OCI-M1 (cell line): ENCODE measurements at regions not wholly inside any gene's neighbourhood (a gene's known extent, or its start where the extent isn't known, plus 50 kb on each side); places are given as distances from the start of the nearest gene placed in this dataset.
A peak's percentile ranks its signal among the peaks of the same experiment; 100 is the strongest.

Experiments
- DNase-seq: peaks from one replicate; lab custom pipeline; 2025; lab: John Stamatoyannopoulos, UW

DNA sequence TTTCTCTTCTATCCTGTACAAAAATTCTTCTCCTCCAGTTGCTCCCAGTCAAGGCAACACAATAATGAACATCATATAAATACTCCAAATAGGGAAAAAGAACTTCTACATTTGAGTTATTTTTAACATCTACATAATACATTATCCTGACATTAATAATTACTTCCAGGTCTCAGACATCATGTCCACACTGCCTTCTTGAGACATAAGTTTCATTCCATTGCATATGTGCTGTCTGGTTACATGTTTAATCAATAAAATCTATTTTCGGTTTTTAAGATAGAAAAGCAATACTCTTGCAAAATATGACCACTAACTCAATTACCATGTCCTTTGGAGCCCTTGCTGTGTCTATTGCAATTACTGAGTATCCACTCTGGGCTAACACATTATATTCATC lies 881.9 kb downstream of the GALC start:
- DNase-seq, result no peak

DNA sequence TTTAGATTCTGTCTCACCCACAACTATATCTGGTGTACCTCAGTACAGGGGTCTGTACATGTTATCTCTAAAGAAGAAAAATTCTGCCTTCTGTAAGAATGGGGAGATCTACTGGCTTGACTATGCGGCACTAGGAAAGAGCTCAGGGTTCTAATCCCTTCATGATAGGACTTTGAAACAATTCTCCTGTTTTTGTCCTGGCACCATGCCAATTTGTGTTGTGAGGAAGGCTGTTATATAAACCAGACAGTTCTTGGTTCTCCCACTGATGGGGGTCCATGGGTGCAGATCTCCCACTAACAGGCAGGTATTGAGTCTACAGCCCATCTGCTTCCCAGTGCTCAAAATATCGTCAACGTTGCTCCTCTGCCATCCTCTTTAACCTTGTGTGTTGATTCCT lies 883.7 kb downstream of the GALC start:
- DNase-seq, result no peak

DNA sequence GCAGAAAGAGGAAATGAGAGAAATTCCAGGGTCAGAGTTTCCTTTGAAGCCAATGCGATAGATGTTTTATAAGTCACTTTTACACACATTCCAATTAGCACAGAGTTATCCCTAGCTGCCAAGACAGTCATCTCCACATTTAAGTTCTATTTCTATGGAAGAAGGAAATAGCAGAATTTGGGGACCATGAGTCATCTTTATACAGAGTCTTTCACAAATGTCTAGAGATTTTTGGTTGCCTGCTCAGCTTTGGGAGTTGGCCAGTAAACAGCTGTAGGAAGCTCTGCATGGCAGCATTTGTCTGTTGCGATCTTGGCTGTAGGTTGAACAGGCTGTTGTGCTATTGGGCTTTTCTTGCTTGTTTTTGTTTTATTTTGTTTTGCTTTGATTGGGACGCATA lies 884.3 kb downstream of the GALC start:
- no peak for DNase-seq

DNA sequence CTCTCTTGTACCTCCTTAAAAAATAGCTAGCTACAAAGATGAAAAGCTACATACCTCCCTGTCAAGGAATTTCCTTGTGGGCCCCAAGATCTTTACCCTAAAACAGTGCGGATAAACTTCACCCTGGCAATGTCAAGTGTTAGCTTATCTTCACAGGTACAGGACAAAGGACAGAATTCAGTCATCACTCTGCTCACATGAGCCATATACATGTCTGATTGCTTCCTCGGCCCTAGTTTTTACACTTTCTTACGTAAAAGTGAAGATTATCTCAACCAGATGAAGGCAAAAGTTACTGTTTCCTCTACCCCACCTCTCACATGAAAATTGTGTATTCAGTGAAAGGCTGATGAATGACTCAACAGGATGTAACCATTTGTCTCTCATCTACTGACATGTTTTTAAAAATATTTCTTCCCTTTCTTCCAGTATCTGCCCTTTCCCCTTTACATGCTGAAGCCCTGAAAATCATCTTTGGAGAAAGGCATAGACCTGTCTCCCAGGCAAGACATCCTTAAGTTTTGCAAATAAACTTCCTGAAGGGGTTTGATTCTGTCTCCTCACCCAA lies 890.1 kb downstream of the GALC start:
- DNase-seq, result no peak

DNA sequence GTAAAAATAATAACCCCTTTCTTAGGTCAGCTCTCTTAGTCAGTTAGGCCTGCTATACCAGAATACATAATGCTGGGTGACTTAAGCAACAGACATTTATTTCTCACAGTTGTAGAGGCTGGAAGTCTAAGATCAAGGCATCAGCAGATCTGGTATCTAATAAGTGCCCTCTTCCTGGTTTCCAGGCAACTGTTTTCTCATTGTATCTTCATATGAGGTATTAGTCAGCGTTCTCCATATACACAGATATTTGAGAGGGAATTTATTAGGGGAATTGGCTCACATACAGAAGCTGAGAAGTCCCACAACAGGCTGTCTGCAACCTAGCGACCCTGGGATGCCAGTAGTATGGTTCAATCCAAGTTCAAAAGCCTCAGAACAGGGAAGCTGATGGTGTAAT lies 896.0 kb downstream of the GALC start:
- DNase-seq, result no peak

DNA sequence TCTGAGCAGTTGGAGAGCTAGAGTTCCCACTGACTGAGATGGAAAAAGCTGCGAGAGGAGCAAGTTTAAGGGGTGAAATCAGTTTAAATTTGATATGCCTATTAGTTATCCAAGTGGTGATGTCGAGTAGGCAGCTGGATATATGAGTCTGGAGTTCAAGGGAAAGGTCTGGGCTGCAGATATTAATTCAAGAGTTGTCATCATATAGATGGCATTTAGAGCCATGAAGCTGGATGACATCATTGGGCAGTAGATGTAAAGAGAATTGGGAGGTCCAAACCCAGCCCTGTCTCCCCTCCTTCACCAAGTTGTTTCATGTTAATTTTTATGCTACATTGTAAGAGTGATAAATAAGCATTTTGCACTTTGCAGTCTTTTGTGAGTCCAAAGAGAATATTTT lies 898.1 kb downstream of the GALC start:
- no peak for DNase-seq

DNA sequence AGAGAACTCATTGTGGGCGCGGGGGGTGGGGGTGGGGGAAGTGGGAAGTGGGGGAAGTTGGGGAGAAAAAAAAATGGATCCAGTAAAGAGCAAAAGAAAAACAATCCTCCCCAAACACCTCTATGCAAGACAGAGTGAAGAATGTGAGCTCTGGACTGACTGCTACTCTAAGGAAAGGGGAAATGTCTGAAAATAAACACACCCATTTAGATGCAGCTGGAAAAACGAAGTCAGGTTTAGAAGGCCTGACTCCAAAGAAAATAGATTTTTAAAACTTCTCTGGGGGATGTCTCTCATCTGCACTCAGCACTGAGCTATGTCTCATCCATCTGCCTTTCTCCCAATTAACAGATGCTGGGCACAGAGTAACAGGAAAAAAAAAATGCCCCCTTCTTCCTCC lies 904.4 kb downstream of the GALC start:
- DNase-seq, result no peak

DNA sequence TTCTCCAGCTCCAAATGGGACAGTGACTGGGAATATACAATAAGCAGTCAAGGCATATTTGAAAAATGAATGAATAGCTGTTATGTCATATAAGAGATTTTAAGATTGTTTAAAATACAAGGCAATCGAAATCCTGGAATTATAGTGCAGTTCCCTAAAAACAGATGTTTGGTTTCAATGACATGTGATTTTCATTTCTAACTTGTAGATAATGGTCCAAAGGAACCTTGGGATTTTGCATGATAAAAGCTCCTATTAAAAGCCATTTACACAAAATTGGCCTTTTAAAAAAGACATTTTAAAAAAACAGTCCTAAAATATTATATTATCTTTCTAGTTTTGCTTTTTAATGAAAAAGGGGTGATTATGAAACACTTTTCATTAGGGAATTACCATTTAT lies 905.1 kb downstream of the GALC start:
- no peak for DNase-seq

DNA sequence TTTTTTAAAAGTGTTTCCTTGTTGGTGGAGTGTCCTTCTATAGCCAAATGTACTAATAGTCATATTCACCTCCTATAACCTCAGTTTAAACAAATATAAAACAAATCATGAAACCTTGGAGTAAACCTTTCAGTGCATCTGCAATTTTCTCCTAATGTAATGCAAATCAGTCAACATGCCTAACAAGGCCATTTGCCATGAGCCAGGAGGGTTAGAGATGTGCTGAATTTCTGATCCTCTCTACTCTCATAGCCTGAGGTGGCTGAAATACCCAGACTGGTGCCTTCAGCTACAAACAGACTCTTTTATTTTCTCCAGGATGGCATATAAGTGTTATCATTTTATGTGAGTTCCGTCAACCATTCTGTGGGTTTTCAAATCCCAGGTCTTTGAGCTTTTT lies 908.1 kb downstream of the GALC start:
- no peak for DNase-seq

DNA sequence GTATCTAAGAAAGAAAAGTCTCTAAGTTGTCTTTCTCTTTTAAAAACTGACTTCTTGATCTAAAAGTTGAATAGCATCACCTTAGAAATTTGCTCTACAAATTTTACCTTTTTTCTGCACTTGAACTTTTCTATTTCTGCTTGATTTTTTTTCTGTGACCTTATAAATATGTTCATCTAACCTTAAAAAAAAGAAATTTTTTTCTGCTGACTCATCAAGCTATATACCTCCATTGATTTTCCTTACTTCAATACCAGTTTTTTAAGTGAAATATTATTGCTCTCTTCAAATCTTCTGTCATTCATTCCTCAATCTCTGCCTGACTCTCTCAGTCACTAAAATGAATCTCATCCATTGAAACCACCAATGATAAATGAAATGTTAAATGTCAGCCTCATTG lies 910.1 kb downstream of the GALC start:
- DNase-seq, result no peak

DNA sequence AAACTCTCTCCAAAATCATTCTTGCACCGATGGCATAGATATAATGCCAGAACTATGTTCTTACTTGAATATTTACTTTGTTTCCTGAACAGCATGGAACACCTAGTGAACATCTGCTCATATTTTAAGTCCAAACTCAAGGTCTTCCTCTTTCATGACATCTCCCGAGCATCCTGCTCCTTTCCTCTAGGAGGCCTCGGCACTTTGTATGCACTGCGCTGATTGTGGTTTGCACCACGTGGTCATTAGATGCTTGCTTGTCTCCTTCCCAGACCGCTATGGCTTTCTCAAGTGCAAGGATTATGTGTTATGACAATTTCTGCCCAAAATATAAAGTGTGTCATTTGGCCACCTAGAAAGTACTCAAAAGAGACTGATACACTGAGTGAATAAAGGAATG lies 912.0 kb downstream of the GALC start:
- DNase-seq, result peak; percentile 35

DNA sequence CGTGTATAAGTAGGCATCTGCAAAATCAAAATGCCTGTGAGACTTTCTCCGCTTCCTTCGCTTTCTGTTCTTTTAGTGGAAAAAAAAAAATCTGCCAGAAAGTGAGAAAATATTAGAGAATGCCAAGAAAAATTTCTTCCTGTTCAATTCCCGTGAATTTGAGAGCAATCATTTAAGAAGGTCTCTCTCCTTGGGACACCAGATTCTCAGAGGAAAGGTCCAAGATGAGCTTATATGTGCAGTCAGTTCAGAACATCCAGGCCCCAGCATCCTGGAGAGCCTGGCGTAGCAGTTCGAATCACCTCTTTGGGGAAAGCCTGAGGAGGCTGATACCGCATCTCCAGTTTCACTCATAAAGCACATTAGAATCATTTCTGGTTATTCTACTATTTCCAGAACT lies 912.8 kb downstream of the GALC start:
- DNase-seq, result no peak

DNA sequence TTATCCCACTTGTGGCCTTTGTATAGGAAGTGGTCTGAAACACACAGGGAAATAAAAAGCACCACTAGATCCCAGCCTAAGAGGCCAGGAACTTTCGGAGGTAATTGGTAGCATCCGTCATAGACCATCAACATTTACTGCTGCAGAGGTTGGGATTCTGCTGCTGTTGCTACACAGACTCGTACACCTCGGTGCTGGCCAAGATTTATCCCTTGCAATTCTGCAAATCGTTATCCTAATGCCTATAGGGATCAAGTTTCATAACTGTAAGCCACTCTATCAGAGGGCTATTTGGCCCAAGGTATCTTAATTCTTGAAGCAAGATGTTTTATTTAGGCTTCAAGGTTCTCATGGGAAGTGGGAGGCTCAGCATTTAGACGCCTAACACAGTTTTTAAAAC lies 913.6 kb downstream of the GALC start:
- DNase-seq, result no peak

DNA sequence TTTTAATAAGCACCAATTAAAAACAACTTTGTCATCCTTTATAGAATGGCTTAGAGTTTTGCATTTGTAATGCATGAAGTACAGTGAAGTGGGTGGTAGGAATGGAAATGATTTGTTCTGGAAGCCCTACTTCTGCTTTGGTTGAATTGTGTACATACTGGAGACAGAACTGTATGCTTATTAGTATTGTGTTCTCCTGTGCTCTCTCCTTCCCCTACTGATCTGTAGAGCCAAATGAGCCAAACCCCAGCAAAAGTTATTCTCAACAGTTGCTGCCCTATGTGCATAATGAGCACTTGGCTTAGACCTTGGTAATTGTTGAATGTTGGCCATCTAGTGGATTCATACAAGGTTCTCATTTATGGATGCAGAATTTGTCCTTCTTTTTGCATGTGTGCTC lies 916.1 kb downstream of the GALC start:
- DNase-seq, result no peak

DNA sequence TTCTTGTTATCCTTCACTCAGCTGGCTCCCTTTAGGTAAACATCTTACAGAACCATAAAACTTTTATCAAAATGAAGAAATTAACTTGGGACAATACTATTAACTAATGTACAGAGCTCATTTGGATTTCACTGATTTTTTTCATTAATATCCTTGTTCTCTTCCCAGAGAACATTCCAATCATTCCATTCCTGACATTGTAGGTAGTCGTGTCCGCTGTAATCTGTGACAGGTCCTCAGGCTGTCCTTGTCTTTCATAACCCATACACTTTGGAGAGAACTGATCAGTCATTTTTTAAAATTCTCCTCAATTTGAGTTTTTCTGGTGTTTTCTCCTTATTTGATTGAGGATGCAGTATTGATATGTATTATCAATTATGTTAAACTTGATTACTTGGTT lies 916.8 kb downstream of the GALC start:
- no peak for DNase-seq

DNA sequence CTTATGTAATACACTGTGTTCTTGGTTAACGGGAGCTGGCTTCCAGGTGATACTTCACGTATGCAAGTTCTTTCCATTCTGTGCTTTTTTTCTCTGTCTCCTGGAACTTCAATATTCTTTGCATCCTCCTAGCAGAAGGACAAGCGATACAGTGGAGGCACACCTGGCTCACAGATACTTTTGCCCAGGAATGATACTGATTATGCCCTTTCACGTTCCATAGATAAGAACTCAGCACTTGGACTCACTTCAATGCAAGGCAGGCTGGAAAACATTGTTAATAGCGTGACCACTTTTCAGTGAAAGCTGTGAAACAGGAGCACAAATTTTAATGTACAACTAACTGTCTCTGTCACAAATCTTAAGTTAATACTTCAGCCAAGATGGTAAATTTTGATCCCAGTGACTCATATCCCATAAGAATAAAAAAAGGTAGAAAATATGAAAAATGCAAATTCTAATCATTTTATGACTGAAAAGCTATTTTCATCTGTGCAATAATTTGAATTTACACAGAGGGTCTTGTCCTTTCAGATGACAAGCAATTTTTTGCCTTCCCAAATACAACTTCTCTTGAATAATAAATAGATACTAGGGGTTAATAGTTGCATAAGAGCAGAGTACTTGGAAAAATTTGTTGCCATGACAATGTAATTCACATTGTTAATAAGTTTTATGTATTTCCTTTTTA lies 919.0 kb downstream of the GALC start:
- DNase-seq, result no peak

DNA sequence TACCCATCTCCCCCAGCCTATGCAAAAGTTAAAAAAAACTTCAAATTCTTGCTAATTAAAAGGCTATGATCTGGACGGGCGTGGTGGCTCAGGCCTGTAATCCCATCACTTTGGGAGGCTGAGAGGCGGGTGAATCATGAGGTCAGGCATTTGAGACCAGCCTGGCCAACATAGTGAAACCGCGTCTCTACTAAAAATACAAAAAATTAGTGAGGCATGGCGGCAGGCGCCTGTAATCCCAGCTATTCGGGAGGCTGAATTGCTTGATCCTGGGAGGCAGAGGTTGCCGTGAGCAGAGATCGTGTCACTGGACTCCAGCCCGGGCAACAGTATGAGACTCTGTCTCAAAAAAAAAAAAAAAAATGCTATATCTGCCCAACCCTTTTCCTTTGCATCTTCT lies 925.4 kb downstream of the GALC start:
- DNase-seq, result no peak

DNA sequence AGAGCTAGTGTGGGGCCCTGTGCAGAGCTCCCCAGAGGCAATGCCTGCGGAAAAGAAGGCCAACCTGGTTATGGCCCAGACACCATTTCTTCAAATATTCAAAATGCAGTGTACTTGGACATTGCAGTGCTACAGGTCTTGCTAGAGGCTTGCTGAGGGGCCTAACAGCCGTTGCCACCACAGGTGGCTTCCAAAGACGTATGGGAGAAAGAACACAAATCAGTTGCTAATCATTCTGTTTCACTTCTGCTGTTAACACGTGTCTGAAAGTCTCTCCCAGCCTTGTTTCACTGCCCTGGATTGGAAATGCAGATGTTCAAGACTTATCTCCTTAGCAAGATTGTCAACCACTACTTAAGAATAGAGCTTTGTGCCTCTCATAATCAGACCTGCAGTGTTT lies 925.9 kb downstream of the GALC start:
- DNase-seq, result no peak

DNA sequence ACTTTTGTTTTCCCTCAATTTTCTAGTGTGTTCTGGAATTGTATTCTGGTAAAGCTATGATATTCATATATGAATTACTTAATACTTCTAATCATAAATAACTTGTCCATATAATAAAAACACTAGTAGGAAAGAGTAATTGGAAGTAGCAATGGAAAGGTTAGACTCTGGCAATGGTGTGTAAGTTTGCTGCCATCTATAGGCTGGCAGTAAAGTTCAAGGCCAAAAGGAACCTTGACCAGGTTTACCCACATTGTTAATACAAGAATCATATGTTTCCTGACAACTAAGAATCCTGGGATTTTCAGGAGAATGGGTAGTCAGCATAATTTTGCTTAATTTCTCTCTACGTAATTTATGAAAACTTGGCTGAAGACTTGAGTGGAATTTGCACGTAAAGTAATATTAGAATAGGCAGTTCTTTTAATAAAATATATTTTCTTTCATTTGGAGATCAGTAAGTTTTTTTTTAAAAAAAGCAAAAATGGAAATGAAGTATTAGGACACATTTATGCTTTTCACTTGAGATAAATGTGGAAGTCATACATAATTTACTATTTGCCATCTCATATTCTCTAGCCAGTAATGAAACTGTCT lies 926.7 kb downstream of the GALC start:
- DNase-seq, result peak; percentile 11

DNA sequence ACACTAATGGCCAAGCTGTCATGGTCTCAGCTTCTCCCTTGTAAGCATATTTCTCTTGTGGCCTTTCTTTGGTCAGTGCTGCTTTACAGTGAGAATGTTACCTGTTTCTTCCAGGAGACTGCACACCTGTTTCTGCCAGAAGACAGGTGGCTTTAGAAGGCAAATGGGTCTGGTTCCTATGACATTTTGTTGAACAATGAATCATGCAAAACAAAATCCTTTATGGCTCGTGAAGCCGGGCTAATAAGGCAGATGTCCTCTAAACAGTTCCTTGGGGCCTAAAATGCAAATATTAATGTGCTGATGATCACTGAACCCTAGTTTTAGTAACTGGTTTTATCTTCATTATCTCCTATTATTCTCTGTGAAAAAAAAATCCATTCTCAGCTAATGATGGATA lies 927.6 kb downstream of the GALC start:
- no peak for DNase-seq

DNA sequence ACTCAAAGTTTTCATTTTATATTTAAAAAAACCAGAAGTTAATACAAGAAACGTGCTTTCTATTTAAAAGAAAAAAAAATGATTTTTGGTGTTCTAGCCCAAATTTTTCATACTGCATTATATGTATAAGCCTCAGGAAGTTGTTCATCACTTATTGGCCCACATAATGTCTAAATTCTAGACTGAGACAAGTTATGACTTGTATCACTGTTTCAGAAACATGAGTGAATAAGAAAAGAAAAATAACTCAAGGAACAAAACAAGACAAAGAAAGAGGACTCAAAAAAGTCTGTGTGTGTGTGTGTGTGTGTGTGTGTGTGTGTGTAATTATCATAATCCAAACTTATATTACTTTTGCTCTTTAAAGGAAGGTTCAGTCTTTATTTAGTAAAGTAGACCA lies 929.8 kb downstream of the GALC start:
- DNase-seq, result no peak

DNA sequence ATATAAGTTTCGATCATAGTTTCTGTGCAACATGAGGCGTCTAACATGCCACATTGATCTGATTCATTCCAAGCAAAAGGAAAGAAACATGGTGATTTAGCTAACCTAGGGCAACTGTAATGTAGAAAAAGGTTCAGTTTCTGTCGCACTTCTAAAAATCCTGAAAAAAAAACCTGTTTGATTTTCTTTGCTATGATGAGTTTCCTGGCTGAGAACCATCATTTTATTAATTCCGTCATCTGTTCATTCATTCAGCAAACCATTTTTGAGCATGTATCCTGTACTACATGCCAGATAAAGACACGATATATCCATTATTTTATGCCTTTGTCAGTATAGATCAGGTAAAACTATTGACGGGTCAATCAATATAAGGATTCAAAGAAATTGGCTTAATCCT lies 932.6 kb downstream of the GALC start:
- DNase-seq, result no peak

DNA sequence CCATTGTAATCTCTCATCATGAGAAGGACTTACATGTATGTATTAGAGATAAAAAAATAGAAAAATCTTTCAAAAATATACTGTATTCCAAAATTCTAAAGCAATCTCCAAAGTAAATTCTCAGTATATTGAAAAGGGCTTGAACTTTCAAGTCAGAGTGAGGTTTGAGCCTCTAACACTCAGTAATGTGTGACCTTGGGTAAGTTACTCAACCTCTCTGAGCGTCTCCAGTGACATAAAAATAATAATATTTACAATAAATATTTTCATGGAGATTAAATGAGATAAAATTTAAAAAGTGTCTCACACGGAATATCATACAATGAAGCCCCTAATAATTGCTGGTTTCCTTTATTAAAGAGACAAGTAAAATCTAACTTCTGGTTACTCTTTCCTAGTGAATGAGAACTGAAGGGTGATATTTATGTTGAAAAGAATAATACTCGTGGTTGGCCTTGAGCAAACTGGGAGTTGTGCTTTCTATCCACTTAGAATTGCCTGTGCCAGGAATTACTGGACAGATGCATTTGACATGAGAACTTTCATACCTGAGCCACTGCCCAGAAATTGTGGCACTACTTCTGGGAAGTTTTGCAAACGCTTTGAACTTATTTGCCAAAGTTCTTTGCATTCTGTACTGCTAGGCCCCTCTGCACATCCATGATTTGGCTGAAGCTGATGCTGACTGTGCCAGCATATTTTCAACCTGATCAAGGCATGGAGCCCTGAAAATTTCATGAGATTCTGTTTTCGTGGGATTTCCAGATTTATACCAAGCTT lies 933.7 kb downstream of the GALC start:
- no peak for DNase-seq
